OCI-LY7 (cell line): ENCODE measurements at regions not wholly inside any gene's neighbourhood (a gene's known extent, or its start where the extent isn't known, plus 50 kb on each side); places are given as distances from the start of the nearest gene placed in this dataset.

Source experiments
- CTCF ChIP-seq: fragments of 200-600 bp; sonication (generic); conservative IDR thresholded peaks from 2 replicates; pipeline ENCODE4 v1.5.1; 2014; ENCODE audit warnings: mild to moderate bottlenecking, antibody characterized with exemption, low read length, moderate library complexity, mixed read lengths
- EZH2phosphoT487 ChIP-seq: fragments of 200-600 bp; sonication (generic); IDR thresholded peaks from 2 replicates; pipeline ENCODE4 v1.6.1; 2018; ENCODE audit warnings: low read depth, borderline replicate concordance, mild to moderate bottlenecking, mixed run types, antibody characterized with exemption, low read length, moderate library complexity, mixed read lengths

GRCh38 chrX:39251995-39252394 is 450.7 kb downstream of the MID1IP1 start:
- TF ChIP-seq EZH2phosphoT487 (no peak), CTCF (no peak)
